ENCODE measurements at regions not wholly inside any gene's neighbourhood (a gene's known extent, or its start where the extent isn't known, plus 50 kb on each side); places are given as distances from the start of the nearest gene placed in this dataset.

DNA sequence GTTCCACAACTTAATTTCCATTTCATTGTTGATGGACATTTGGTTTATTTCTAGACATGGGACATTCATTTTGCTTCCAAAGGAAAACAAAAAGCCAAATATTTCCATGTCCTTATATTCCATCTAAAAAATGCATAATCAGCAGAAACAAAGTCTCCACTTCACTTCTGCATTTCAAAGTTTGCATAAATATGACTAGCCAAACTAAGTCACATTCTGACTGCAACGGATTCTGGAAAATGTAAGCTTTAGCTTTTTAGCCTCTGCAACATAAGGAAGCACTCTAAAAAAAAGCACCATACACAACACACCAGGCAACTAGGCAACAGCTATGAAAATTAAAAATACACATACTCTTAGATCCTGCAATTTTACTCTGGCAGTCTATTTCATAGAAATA is 135.3 kb downstream of the ETAA1 start:
- no peak overlapping the region for H3K4me3 ChIP-seq (ENCODE audit: low read depth, low read length)
- TF ChIP-seq, protein P1, sequence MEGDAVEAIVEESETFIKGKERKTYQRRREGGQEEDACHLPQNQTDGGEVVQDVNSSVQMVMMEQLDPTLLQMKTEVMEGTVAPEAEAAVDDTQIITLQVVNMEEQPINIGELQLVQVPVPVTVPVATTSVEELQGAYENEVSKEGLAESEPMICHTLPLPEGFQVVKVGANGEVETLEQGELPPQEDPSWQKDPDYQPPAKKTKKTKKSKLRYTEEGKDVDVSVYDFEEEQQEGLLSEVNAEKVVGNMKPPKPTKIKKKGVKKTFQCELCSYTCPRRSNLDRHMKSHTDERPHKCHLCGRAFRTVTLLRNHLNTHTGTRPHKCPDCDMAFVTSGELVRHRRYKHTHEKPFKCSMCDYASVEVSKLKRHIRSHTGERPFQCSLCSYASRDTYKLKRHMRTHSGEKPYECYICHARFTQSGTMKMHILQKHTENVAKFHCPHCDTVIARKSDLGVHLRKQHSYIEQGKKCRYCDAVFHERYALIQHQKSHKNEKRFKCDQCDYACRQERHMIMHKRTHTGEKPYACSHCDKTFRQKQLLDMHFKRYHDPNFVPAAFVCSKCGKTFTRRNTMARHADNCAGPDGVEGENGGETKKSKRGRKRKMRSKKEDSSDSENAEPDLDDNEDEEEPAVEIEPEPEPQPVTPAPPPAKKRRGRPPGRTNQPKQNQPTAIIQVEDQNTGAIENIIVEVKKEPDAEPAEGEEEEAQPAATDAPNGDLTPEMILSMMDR (IDR thresholded peaks at IDR 0.05; ENCODE audit: borderline replicate concordance, insufficient read depth, low read depth, low read length) = no peak

DNA sequence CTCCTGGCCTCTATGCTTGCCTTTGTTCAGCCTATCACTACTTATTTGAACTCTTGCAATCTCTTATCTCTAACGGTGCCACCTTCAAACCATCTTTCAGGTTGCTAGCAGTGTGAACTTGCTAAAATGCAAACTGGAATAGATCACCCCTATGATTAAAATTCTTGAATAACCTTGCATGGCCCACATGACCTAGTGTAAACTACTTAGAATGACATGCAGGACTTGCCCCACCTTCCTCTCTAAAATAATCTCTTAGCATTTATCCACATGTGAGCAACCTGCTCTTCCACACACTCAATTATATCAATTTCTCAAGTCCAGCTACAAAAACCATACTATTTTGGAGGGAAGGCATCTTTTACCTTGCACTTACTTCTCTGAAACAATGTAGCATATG is 137.6 kb downstream of the ETAA1 start:
- no peak overlapping the region for H3K4me3 ChIP-seq (ENCODE audit: low read depth, low read length)
- TF ChIP-seq, protein P1 (IDR thresholded peaks at IDR 0.05; ENCODE audit: borderline replicate concordance, insufficient read depth, low read depth, low read length) = no peak

DNA sequence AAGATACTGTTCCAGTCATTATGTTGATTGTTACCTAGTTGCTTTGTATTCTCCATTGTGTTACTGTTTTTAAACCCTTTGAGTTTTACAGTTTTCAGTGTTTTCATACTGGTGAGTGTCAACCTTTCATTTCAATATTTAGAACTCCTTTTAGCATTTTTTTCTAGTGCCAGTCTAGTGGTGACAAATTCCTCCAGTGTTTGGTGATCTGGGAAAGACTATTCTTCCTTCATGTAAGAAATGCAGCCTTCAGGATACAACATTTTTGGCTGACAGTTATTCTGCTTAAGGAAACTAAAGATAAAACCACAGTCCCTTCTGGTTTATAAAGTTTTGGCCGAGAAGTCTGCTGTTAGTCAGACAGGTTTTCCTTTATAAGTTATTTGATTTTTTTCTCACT is 143.8 kb downstream of the ETAA1 start:
- no peak overlapping the region for H3K4me3 ChIP-seq (ENCODE audit: low read depth, low read length)
- TF ChIP-seq, protein P1 (IDR thresholded peaks at IDR 0.05; ENCODE audit: borderline replicate concordance, insufficient read depth, low read depth, low read length) = no peak

DNA sequence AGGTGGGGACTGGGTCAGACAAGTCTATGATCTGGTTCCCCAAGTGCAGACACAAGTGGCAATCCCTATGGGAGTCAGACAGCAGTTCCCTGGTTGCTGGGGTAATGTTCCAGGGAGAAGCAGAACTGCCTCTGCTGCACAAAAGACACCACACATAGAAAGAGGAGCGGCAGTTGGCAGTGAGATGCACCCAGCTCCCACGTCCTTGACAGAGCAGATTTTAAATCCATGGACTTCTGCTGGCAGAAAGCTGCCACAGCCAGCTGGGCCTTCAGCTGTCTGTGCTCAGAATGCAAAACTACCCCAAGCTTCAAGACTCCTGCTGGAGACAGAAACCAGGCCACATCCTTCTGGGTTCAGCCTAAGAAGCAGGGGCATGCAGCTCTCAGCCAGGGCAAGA is 147.2 kb downstream of the ETAA1 start:
- H3K4me3 ChIP-seq (ENCODE audit: low read depth, low read length) = no peak overlapping the region
- TF ChIP-seq, protein P1 (IDR thresholded peaks at IDR 0.05; ENCODE audit: borderline replicate concordance, insufficient read depth, low read depth, low read length) = no peak

DNA sequence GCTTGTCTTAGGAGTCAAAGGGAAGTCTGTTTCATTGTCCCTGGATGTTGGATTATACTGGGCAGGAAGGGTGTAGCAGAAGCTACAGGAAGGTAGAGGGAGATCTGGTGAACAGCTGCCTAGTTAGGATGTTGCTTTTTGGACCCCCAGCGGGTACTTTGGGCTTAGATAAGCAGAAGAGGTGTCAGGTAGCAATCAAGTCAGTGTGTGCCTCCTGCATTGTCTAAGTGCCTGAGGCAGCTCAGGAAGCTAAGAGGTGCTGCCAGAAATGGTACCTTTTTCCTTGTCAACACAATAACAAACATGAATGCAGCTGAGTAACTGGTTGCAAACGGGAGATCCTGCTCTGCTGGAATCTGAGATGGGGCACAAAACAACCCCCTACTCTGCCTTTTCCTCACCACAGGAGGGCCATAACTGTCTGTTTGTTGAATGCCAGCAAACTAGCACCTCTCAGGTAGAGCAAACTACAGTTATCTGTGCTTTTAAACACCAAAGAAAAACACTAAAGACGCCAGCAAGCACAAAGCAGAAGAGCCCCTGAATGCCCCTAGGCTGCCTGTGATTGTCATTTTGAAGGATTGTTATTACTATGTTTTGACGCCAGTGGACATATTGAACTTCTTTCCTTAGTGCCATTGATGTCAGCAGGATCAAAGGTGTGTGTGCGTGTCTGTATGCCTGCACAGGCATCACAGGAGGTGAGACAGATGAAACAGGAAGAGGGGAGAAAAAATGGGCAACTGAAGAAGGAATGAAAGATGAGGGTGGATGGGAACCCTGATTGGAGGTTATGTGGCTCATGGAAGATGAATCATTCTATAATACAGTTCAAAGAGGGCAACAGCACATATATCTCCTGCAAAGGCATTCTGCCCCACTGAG is 151.4 kb downstream of the ETAA1 start:
- TF ChIP-seq, protein P1 (IDR thresholded peaks at IDR 0.05; ENCODE audit: borderline replicate concordance, insufficient read depth, low read depth, low read length) = no peak
- H3K4me3 ChIP-seq (ENCODE audit: low read depth, low read length) = no peak overlapping the region

DNA sequence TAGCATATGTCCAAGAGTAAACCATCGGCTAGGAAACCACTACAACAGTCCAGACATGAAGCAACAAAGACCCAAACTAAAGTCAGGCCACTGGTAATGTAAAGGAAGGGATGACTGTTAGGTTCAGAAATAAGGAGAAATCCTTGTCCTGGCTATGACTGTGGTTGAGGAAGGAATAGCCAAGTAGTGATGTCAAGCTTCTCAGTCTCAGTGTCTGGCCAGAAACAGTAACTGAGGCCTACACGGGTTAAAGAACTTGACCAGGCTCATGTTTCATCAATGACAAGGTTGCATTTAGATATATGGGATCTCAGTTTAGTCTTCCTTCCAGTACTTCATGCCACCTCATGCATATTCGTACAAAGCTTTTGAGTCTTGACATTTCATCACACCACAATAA is 162.0 kb downstream of the ETAA1 start:
- TF ChIP-seq, protein P1 (IDR thresholded peaks at IDR 0.05; ENCODE audit: borderline replicate concordance, insufficient read depth, low read depth, low read length) = no peak
- no peak overlapping the region for H3K4me3 ChIP-seq (ENCODE audit: low read depth, low read length)
